ENCODE measurements at regions not wholly inside any gene's neighbourhood (a gene's known extent, or its start where the extent isn't known, plus 50 kb on each side); places are given as distances from the start of the nearest gene placed in this dataset.

DNA sequence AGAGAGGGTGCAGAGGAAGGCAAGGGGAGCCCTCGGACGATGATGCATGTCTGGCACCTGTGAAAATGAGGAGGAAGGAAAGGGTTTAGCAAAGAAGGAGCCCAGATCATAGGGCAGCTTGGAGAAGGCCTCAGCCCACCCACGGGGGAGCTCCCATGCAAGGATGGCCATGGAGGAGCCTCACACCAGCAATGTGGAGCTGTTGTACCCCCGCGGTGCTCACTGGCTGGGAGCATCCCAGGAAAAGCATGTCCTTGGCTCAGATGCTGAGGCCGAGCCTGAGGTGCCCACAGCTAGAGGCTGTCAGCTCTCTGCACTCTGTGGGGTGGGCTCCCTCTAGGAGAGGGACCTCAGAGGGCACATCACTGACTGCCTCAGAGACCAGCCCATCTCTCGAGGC lies 622.6 kb downstream of the AACS start:
- DNase-seq = no peak

GRCh38 chr12:125688223-125688622 lies 623.0 kb downstream of the AACS start:
- no peak for DNase-seq

- no peak for DNase-seq
Measured at GRCh38 chr12:125688881-125689280, 623.6 kb downstream of the AACS start.

DNA sequence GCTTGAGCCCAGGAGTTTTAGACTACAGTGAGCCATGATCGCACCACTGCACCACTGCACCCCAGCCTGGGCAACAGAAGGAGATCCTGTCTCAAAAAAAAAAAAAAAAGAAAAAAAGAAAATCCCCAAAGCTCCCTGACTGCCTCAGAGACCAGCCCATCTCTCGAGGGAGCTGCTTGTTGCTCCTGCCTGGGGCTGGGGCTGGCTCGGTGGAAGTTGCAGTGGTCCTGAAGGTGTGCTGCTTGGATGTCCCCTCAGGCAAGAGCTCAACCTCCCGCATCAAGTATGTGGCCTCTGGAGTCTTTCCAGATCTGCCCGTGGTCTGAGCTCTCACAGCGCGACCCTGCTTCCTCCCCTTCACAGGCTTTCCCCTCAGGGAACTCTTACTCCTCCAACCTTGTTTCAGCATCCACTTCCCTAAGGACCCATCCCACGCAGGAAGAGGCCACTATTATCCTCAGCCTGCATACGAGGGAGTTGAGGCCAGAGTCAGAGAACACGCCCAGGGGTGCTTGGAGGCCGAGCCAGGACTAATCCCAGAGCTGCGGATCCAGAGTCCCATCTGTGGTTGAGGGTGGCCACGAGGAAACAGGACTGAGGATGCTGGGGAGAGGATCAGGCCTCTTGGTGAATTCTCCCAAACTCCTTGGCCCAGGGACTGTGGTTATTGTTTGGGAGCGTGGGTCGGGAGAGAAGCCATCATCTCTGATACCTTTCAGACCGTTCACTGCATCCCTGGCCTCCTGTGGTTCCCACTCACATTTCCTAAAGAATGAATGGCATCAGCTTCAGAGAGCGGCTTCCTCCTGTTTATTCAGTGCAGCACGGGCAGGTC lies 624.6 kb downstream of the AACS start:
- no peak for DNase-seq

DNA sequence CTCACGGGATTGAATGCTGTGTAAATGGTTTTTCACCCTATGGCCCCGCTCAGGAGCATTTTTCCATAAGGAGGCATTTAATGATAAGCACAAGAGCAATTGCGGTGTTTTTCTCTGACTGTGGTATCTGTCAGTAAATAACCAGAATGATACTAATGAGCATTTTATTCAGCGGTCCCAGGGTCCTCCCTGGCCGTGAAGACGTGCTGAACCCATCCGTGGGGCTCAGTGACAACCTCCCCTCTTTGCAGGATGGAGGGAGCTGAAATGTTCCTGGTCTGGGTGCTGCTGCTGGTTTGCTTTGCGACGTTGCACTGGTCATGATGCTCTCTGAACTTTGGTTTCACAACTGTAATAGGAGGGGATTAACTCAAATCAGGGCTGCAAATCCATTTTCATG lies 625.6 kb downstream of the AACS start:
- no peak for DNase-seq

DNA sequence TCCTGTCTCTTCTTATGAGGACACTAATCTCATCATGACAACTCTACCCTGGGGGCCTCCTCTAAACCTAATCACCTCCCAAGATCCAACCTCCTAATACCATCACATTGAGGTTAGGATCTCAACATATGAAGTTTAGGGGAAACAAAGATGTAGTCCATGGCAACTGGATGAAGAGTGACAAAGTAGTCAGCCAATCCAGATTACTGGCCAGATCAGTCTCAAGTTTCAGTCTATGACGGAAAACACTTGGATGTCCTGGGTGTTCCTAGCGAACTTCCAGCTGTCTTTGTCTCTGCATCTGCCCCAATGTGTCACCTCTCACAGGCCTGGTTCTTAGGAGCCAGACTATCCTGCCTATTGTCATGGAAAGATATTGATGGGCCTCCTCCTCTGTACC lies 630.8 kb downstream of the AACS start:
- DNase-seq = no peak

- DNase-seq = no peak
Measured at GRCh38 chr12:125704803-125705202, 639.6 kb downstream of the AACS start.

DNA sequence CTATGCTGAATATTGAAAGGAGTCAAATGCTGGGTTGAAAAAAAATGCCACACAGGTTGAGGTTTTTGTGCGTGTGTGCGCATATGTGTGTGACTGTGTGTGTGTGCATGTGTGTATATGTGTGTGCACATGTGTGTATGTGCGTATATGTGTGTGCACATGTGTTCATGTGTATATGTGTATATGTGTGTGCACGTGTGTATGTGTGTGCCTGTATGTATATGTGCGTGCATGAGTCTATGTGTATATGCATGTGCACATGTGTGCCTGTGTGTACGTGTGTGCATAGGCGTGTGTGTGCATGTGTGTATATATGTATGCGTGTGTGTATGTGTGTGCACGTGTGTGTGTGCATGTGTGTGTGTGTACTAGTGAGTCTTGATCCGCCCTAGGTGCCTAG lies 655.7 kb downstream of the AACS start:
- no peak for DNase-seq

DNA sequence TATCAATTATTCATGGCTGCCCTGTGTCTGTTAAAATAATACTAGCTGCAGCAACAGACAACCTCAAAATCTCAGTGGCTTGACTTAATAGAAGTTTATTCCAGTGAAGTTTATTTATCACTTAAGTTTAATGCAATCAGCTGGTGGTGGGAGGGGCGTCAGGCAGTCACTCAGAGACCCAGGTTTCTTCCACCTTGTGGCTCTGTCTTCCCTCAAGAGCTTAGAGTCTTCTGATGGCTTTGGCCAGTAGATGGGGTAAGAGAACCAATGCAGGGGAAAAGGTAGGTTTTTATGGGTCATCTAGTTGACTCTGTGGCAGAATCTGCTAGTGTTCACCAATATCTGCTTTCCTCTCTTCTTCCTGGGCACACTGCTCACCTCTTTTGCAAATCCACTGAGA lies 668.9 kb downstream of the AACS start:
- DNase-seq = no peak

DNA sequence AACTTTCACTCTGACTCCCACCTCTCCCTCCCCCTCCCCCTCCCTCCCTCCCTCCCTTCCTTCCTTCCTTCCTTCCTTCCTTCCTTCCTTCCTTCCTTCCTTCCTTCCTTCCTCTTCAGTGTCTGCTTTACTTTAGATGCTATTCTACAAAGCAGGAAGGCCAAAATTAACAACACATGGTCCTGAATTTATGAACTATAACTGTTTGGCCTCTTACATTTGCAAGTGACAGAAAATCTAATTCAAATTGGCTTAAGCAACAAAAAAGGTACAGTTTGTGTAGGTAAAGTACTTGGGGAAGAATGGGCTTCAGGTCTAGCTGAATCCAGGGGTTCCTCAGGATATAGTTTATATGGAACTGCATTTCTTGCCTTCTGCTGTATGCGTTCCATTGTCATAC lies 673.0 kb downstream of the AACS start:
- no peak for DNase-seq

- DNase-seq = no peak
Measured at GRCh38 chr12:125742413-125742812, 677.2 kb downstream of the AACS start.

DNA sequence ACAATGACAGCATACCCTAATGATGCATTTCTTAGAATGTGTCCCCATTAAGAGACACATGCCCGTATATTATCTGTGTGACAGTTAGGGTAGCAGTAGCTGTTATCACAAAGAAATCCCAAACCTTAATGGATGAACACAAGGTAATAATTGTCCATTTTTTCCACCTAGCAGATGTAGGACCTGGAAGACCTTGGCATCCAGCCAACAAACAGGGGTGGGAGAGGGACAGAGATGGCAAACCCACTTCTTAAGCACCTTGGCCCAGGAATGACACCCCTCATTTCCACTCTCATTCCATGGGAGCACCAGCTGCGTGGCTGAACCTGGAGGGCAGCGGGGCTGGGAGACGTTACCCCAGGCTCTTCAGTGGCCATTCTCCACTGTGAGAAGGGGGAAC lies 679.0 kb downstream of the AACS start:
- no peak for DNase-seq

GRCh38 chr12:125755512-125755911 lies 690.3 kb downstream of the AACS start:
- no peak for DNase-seq

GRCh38 chr12:125766091-125766490 lies 700.9 kb downstream of the AACS start:
- DNase-seq = no peak

DNA sequence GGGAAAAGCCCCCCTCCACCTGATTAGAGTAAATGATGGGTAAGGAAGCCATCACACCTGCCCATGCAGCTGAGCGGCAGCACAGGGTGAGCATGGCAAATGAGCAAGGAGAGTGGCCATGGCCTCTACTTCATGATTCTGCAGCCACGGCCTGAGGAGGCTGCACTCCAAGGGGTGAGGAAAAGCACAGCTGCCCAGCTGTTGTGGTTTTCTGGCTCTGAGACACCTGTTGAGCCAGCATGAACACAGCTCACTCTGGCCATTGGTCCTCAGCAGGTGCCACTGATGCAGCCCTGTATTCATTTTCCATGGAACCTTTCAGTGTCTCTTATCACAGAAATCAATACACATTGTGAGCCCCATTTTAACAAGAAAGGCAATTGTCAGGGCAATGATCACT lies 707.2 kb downstream of the AACS start:
- no peak for DNase-seq

DNA sequence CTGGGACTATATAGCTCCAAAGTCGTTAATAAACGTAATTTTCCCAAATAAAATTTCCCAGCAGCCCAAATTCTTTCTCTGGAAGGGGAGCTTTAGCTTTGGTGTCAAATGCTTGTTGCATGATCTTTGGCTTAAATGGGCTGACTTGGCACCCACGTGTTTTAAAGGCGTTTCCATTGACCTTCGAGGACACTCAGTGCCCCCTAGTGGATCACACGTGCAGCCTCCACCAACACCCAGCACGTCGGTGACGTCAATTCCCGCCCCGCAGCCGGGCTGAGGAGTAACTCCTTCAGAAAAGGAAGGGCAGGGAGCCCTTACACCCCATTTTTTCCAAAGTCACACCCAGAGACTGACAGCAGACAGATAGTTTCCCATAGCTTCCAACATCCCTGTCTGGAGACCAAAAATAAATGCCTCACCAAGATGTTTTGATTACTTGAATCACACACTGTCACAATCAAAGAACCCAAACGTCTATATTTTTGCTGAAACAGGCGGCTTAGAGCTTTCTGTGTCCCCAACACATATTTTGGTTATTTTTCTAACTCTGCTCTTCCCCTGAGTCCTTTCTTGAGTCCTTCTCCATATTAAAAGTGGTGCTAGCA lies 707.9 kb downstream of the AACS start:
- DNase-seq = no peak

GRCh38 chr12:125775507-125775906 lies 710.3 kb downstream of the AACS start:
- DNase-seq = no peak

DNA sequence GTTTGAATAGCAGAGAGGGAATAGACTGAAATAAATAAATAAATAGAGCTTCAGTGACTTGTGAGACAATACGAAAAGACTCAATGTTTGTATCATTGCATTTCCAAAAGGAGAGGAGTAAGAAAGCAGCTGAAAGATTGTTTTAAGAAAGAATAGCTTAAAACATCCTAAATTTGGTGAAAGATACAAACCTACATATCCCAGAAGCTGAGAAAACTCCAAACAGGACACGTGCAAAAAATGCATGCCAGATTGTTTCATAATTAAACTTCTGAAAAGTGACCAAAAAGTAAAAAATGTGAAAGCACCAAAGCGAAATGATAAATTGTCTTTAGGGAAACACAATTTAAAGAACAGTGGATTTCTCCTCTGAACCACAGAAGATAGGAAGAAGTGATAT lies 711.0 kb downstream of the AACS start:
- DNase-seq = no peak

DNA sequence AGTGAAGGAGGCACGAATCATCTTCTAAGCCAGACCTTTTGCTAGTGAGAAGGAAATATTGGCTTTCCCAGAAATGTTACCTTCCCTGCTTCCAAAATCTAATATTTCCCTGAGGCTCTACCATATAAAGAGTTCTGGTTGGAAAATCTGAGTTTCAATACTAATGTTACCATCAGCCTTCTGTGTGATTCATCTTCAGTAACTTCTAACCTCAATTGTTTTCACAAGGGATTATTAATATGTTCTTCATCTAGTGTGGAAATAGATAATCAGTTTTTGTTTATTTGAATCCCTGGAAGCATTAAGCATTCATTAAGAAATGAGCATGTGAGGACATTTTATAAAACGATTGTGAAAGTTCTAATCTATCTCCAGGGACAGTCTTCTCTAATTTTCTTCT lies 720.9 kb downstream of the AACS start:
- no peak for DNase-seq

DNA sequence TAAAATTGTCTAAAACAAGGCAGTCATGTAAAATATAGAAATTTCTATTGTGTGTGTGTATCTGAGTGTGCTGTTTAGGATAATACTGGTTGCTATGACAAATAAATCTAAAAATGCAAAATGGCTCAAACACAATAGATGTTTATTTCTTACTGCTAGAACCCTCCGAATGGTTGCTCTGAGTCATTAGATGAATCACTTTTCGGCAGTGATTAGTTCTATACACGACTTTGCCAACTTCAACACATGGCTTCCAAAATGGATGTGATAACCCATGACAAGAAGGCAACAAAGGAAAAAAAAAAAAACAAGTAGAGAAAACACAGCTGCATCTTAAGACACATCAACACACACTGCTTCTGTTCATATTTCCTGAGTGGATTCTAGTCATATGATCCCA lies 729.2 kb downstream of the AACS start:
- no peak for DNase-seq

DNA sequence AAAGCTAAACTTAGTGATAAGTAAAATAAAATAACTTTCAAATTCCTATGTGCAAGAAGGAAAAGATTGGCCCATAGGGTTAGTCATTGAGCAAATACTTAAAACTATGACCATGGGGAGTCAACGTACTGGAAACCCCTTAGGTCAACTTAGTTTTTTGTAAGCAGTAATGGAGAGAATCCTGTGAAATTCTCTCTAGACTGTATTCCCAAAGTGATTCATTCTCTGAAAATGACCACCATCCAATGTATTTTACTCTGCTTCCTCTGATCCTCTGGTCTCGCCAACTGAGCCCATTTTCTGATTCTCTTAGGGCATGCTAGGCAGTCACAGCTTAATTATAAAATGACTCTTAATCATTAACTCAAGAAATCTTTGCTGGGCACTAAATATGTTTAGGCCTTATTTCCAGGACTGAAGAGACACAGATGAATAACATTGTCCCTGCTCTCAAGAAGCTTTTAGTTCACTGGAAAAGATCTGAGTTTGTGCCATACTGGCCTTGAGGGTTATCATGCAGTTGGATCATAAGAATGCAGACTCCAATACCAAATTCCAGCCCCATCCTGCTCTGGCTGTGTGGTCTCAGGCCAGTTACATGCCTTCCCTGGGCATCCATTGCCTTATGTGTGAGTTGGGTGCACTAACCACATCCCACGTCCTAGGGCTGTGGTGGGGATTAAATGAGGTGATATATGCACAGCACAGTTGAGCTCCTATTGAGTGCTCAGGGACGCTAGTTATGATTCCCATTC lies 732.4 kb downstream of the AACS start:
- DNase-seq = no peak

DNA sequence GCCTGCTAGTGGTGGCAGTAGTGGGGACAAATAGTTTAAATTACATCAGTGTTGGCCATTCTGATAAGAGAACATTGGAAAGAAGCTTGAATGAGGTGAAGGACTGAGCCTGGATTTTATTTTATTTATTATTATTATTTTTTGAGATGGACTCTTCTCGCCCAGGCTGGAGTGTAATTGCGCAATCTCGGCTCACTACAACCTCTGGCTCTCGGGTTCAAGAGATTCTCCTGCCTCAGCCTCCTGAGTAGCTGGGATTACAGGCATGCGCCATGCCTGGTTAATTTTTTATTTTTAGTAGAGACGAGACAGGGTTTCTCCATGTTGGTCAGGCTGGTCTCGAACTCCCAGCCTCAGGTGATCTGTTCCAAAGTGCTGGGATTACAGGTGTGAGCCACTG lies 739.4 kb downstream of the AACS start:
- DNase-seq = no peak

- DNase-seq = no peak
Measured at GRCh38 chr12:125824276-125824675, 759.0 kb downstream of the AACS start.

- no peak for DNase-seq
Measured at GRCh38 chr12:125835852-125836251, 770.6 kb downstream of the AACS start.
